H9 (cell line): ENCODE measurements at regions not wholly inside any gene's neighbourhood (a gene's known extent, or its start where the extent isn't known, plus 50 kb on each side); places are given as distances from the start of the nearest gene placed in this dataset.

Source experiments
- DNase-seq: peaks from one replicate; pipeline ENCODE4 v3.0.0-alpha.2; 2017
- H2AFZ ChIP-seq: one replicate; pipeline ENCODE4 v1.6.1; 2013; ENCODE audit warnings: mild to moderate bottlenecking, low read length, control low read depth, moderate library complexity
- H2AK5ac ChIP-seq: 2 replicates; pipeline ENCODE4 v1.6.1; 2013; ENCODE audit warnings: low read length, control low read depth, mixed read lengths; ENCODE audit not compliant: insufficient read length
- H2BK120ac ChIP-seq: one replicate; pipeline ENCODE4 v1.6.1; 2013; ENCODE audit warnings: low read depth, mild to moderate bottlenecking, low read length, control low read depth, inconsistent platforms; ENCODE audit not compliant: poor library complexity, severe bottlenecking
- H2BK12ac ChIP-seq: 2 replicates; pipeline ENCODE4 v1.6.1; 2013; ENCODE audit warnings: low read length, control low read depth, mixed read lengths, low read depth; ENCODE audit not compliant: insufficient read length
- H2BK15ac ChIP-seq: 2 replicates; pipeline ENCODE4 v1.6.1; 2013; ENCODE audit warnings: low read depth, low read length, control low read depth
- H2BK20ac ChIP-seq: one replicate; pipeline ENCODE4 v1.6.1; 2013; ENCODE audit warnings: low read depth, mild to moderate bottlenecking, low read length, control low read depth, inconsistent platforms; ENCODE audit not compliant: poor library complexity, severe bottlenecking
- H2BK5ac ChIP-seq: 2 replicates; pipeline ENCODE4 v1.6.1; 2013; ENCODE audit warnings: low read length, control low read depth, mixed read lengths; ENCODE audit not compliant: insufficient read length
- H3K14ac ChIP-seq: 2 replicates; pipeline ENCODE4 v1.6.1; 2013; ENCODE audit warnings: low read length, control low read depth; ENCODE audit not compliant: insufficient read depth
- H3K18ac ChIP-seq: 2 replicates; pipeline ENCODE4 v1.6.1; 2013; ENCODE audit warnings: low read depth, mild to moderate bottlenecking, mixed read lengths, low read length, control low read depth; ENCODE audit not compliant: insufficient read length
- H3K23ac ChIP-seq: 2 replicates; pipeline ENCODE4 v1.6.1; 2013; ENCODE audit warnings: low read length, control low read depth, mixed read lengths, low read depth; ENCODE audit not compliant: insufficient read length
- H3K23me2 ChIP-seq: 2 replicates; pipeline ENCODE4 v1.6.1; 2013; ENCODE audit warnings: low read depth, mild to moderate bottlenecking, mixed read lengths, low read length, control low read depth; ENCODE audit not compliant: insufficient read length, poor library complexity, severe bottlenecking
- H3K27ac ChIP-seq: 2 replicates; pipeline ENCODE4 v1.5.1; 2013; ENCODE audit warnings: low read length, control low read depth, mixed read lengths, low read depth; ENCODE audit not compliant: insufficient read length
- H3K27me3 ChIP-seq: 2 replicates; pipeline ENCODE4 v1.6.1; 2013; ENCODE audit warnings: low read length, control low read depth, inconsistent platforms; ENCODE audit not compliant: insufficient read depth
- H3K4ac ChIP-seq: 2 replicates; pipeline ENCODE4 v1.6.1; 2013; ENCODE audit warnings: low read depth, mild to moderate bottlenecking, control low read depth, inconsistent platforms, low read length, moderate library complexity
- H3K4me1 ChIP-seq: 2 replicates; pipeline ENCODE4 v1.6.1; 2013; ENCODE audit warnings: low read length, control low read depth, inconsistent platforms; ENCODE audit not compliant: insufficient read depth
- H3K4me2 ChIP-seq: 2 replicates; pipeline ENCODE4 v1.6.1; 2013; ENCODE audit warnings: low read length, control low read depth, mixed read lengths; ENCODE audit not compliant: insufficient read length, insufficient read depth
- H3K56ac ChIP-seq: 2 replicates; pipeline ENCODE4 v1.6.1; 2013; ENCODE audit warnings: low read depth, mild to moderate bottlenecking, mixed read lengths, low read length, control low read depth; ENCODE audit not compliant: insufficient read length
- H3K79me1 ChIP-seq: 2 replicates; pipeline ENCODE4 v1.6.1; 2013; ENCODE audit warnings: low read depth, mild to moderate bottlenecking, moderate library complexity, low read length, control low read depth, inconsistent platforms; ENCODE audit not compliant: insufficient read depth, poor library complexity, severe bottlenecking
- H3K79me2 ChIP-seq: 2 replicates; pipeline ENCODE4 v1.6.1; 2013; ENCODE audit warnings: low read length, control low read depth, inconsistent platforms; ENCODE audit not compliant: insufficient read depth
- H3K9ac ChIP-seq: 2 replicates; pipeline ENCODE4 v1.6.1; 2013; ENCODE audit warnings: low read length, control low read depth, mixed read lengths; ENCODE audit not compliant: insufficient read length; ENCODE audit errors: extremely low read depth
- H3K9me3 ChIP-seq: one replicate; pipeline ENCODE4 v1.6.1; 2013; ENCODE audit warnings: low read depth, low read length, inconsistent platforms; ENCODE audit not compliant: control insufficient read depth
- H3T11ph ChIP-seq: one replicate; pipeline ENCODE4 v1.6.1; 2013; ENCODE audit warnings: mild to moderate bottlenecking, low read length, control low read depth, inconsistent platforms
- H4K20me1 ChIP-seq: one replicate; pipeline ENCODE4 v1.6.1; 2013; ENCODE audit not compliant: control insufficient read depth, insufficient read length, insufficient read depth
- H4K5ac ChIP-seq: 2 replicates; pipeline ENCODE4 v1.6.1; 2013; ENCODE audit warnings: low read depth, mild to moderate bottlenecking, mixed read lengths, low read length, control low read depth; ENCODE audit not compliant: insufficient read length
- H4K8ac ChIP-seq: replicated peaks from 2 replicates; pipeline ENCODE4 v1.6.1; 2013; ENCODE audit warnings: low read length, control low read depth, mixed read lengths, low read depth; ENCODE audit not compliant: insufficient read length
- H4K91ac ChIP-seq: 2 replicates; pipeline ENCODE4 v1.6.1; 2013; ENCODE audit warnings: low read depth, mild to moderate bottlenecking, moderate library complexity, mixed read lengths, low read length, control low read depth; ENCODE audit not compliant: insufficient read length
- H3K27ac Mint-ChIP-seq, 3 experiments: 2 replicates in 2 of 3; 3 replicates in 1 of 3; pipeline ENCODE4 v1.8.0; 2020 to 2021; ENCODE audit warnings: mixed read lengths in 3 of 3, mild to moderate bottlenecking in 1 of 3, moderate library complexity in 1 of 3
- H3K27me3 Mint-ChIP-seq: 2 replicates; pipeline ENCODE4 v1.8.0; 2021; ENCODE audit warnings: low read depth, mild to moderate bottlenecking, moderate library complexity, mixed read lengths
- H3K36me3 Mint-ChIP-seq, 3 experiments: 2 replicates in 2 of 3; 3 replicates in 1 of 3; pipeline ENCODE4 v1.8.0; 2020 to 2021; ENCODE audit warnings: low read depth in 3 of 3, mixed read lengths in 3 of 3; ENCODE audit not compliant: insufficient read depth in 1 of 3
- H3K4me1 Mint-ChIP-seq, 2 experiments: 2 replicates each; pipeline ENCODE4 v1.8.0; 2020; ENCODE audit warnings: mixed read lengths in 2 of 2
- H3K4me3 Mint-ChIP-seq, 2 experiments: 2 replicates in 1 of 2; 3 replicates in 1 of 2; pipeline ENCODE4 v1.8.0; 2020 to 2021; ENCODE audit warnings: mild to moderate bottlenecking in 2 of 2, mixed read lengths in 2 of 2, moderate library complexity in 1 of 2
- H3K9me3 Mint-ChIP-seq, 2 experiments: 2 replicates in 1 of 2; 3 replicates in 1 of 2; pipeline ENCODE4 v1.8.0; 2020; ENCODE audit warnings: mild to moderate bottlenecking in 2 of 2, mixed read lengths in 2 of 2, moderate library complexity in 1 of 2
- WGBS: extraction: QIAGEN DNeasy Blood & Tissue Kit; methylation state at CpG from one replicate; pipeline ENCODE4 v1.1.7; 2013; ENCODE audit warnings: missing lambda C conversion rate, low lambda C conversion rate, mixed read lengths; ENCODE audit not compliant: insufficient read length; ENCODE audit errors: extremely low coverage; 5-methylcytosine and 5-hydroxymethylcytosine counted together
- TF ChIP-seq, protein P1 (sequence below): fragments of 200-600 bp; sonication (generic); conservative IDR thresholded peaks from 3 replicates; pipeline ENCODE4 v1.8.0; 2021; ENCODE audit warnings: antibody characterized with exemption, mild to moderate bottlenecking

DNA sequence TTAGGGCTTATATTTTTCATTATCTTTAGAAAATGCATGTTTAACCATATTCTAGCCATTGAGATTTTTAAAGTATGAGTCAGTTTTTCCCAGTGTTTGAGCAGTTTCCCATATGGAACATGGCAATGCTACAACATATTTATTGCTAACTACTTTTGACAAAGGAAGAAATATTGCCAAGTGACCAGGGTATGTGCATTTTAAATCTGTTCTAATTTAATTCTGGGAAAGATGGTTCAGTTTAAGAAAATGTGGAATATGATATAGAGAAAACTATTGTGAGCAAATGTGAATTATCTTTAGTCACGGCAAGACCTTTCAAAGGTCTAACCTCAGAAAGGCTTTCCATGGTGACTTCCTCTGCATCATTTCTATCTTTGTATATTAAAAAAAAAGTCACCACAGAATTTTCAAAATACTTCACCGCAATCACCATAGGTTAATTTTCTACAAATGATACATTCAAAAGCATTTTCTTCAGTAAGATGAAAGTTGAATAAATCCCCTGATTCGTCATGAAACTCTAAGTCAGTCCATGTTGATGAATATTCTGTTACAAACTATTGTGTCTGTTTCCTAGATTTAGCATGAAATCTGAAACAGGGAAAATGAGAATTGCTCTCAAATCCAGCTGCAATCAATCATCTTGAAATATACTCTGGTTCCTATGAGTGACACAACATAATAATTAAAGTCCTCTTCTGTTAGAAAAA, 2349.0 kb upstream of the TENM3 start:
- Histone ChIP-seq H3K9me3 (no peaks in the 10 kb centered on the region), H2AK5ac (no peak overlapping the region), H3K27me3 (no peaks in the 10 kb centered on the region), H3K9ac (no peak overlapping the region), H3K27ac (no peak overlapping the region), H3K23me2 (no peaks in the 10 kb centered on the region), H2BK5ac (no peak overlapping the region), H4K20me1 (no peaks in the 10 kb centered on the region), H3K4me2 (no peak overlapping the region), H3K56ac (no peak overlapping the region), H3K79me1 (no peaks in the 10 kb centered on the region), H2BK12ac (no peak overlapping the region), H3K4ac (no peak overlapping the region), H2AFZ (no peak overlapping the region), H3K4me1 (no peaks in the 10 kb centered on the region), H3K18ac (no peak overlapping the region), H4K5ac (no peak overlapping the region), H2BK20ac (no peak overlapping the region), H3T11ph (no peak overlapping the region), H2BK15ac (no peak overlapping the region), H2BK120ac (no peak overlapping the region), H3K79me2 (no peaks in the 10 kb centered on the region), H4K91ac (no peak overlapping the region), H3K14ac (no peak overlapping the region), H4K8ac (no peak overlapping the region), H3K23ac (no peak overlapping the region)
- Mint-ChIP-seq H3K4me1 (no peaks in the 10 kb centered on the region), H3K27ac (no peak overlapping the region), H3K4me3 (no peak overlapping the region), H3K27me3 (no peaks in the 10 kb centered on the region), H3K9me3 (peaks cover 6% of the 10 kb centered on the region in 2 experiments; a peak in 3 of 5 replicates), H3K36me3 (peaks cover 0 to 6% (median 0%) of the 10 kb centered on the region in 3 experiments; a peak in 1 of 7 replicates)
- TF ChIP-seq, protein P1, sequence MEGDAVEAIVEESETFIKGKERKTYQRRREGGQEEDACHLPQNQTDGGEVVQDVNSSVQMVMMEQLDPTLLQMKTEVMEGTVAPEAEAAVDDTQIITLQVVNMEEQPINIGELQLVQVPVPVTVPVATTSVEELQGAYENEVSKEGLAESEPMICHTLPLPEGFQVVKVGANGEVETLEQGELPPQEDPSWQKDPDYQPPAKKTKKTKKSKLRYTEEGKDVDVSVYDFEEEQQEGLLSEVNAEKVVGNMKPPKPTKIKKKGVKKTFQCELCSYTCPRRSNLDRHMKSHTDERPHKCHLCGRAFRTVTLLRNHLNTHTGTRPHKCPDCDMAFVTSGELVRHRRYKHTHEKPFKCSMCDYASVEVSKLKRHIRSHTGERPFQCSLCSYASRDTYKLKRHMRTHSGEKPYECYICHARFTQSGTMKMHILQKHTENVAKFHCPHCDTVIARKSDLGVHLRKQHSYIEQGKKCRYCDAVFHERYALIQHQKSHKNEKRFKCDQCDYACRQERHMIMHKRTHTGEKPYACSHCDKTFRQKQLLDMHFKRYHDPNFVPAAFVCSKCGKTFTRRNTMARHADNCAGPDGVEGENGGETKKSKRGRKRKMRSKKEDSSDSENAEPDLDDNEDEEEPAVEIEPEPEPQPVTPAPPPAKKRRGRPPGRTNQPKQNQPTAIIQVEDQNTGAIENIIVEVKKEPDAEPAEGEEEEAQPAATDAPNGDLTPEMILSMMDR, result no peak
- no CpG with 5 or more reads among the region's 3 CpGs for WGBS
- DNase-seq, result no peak
